IMR-90 (cell line): ENCODE measurements at regions not wholly inside any gene's neighbourhood (a gene's known extent, or its start where the extent isn't known, plus 50 kb on each side); places are given as distances from the start of the nearest gene placed in this dataset.

Experiments
- ATAC-seq: fragments of 200-7000 bp; cut with Tn5 transposase; 2 replicates; pipeline ENCODE4 v1.9.1; 2020; ENCODE audit warnings: low read depth, mild to moderate bottlenecking, moderate library complexity
- BruUV-seq: library from RNA; stranded (reverse); fragments of 400-500 nt; replicated peaks from 2 replicates; lab custom pipeline; 2021; lab: Mats Ljungman, UMichigan
- CTCF ChIA-PET: fragments of 300-600 bp; formaldehyde crosslinking; extraction: SDS; loops from one replicate; lab custom pipeline; 2021; ENCODE audit warnings: antibody characterized with exemption; lab: Yijun Ruan, JAX
- POLR2A ChIA-PET: fragments of 300-600 bp; sonication (Branson Sonifier 250); formaldehyde crosslinking; loops from one replicate; lab custom pipeline; 2022; ENCODE audit warnings: antibody characterized with exemption; ENCODE audit not compliant: unreplicated experiment; lab: Charles Lee
- DNase-seq: peaks from one replicate; pipeline ENCODE4 v3.0.0; 2013
- H2AFZ ChIP-seq: replicated peaks from 2 replicates; pipeline ENCODE3; 2013; ENCODE audit warnings: low read length, mild to moderate bottlenecking; ENCODE audit not compliant: poor library complexity
- H2AK5ac ChIP-seq: 2 replicates; pipeline ENCODE4 v1.6.1; 2013; ENCODE audit warnings: low read depth, low read length, inconsistent platforms
- H2AK9ac ChIP-seq: replicated peaks from 2 replicates; pipeline ENCODE3; 2013; ENCODE audit warnings: mild to moderate bottlenecking, low read depth, low read length, moderate library complexity; ENCODE audit not compliant: poor library complexity
- H2BK120ac ChIP-seq: 2 replicates; pipeline ENCODE4 v1.6.1; 2013; ENCODE audit warnings: low read depth, low read length, inconsistent platforms
- H2BK15ac ChIP-seq: 3 replicates; pipeline ENCODE4 v1.6.1; 2013; ENCODE audit warnings: low read depth, low read length, inconsistent platforms
- H2BK20ac ChIP-seq: 2 replicates; pipeline ENCODE4 v1.6.1; 2013; ENCODE audit warnings: low read depth, mild to moderate bottlenecking, inconsistent platforms, low read length, moderate library complexity
- H2BK5ac ChIP-seq: 2 replicates; pipeline ENCODE4 v1.6.1; 2013; ENCODE audit warnings: mild to moderate bottlenecking, low read depth, low read length, inconsistent platforms; ENCODE audit not compliant: poor library complexity, severe bottlenecking
- H3K14ac ChIP-seq: replicated peaks from 2 replicates; pipeline ENCODE4 v1.6.1; 2013; ENCODE audit warnings: low read depth, low read length, inconsistent platforms
- H3K18ac ChIP-seq: 2 replicates; pipeline ENCODE4 v1.6.1; 2013; ENCODE audit warnings: low read depth, low read length, control low read depth
- H3K23ac ChIP-seq: 2 replicates; pipeline ENCODE4 v1.6.1; 2013; ENCODE audit warnings: low read depth, low read length, inconsistent platforms
- H3K27ac ChIP-seq: 2 replicates; pipeline ENCODE4 v1.5.1; 2013; ENCODE audit warnings: mild to moderate bottlenecking, control low read depth, low read length; ENCODE audit not compliant: insufficient read depth
- H3K27me3 ChIP-seq: 2 replicates; pipeline ENCODE4 v1.6.1; 2013; ENCODE audit warnings: low read length; ENCODE audit not compliant: control insufficient read depth, insufficient read depth
- H3K36me3 ChIP-seq: 2 replicates; pipeline ENCODE4 v1.6.1; 2013; ENCODE audit warnings: low read length, mixed read lengths; ENCODE audit not compliant: control insufficient read depth, insufficient read depth
- H3K4ac ChIP-seq: 2 replicates; pipeline ENCODE4 v1.6.1; 2013; ENCODE audit warnings: low read depth, low read length, inconsistent platforms
- H3K4me1 ChIP-seq: 2 replicates; pipeline ENCODE4 v1.6.1; 2013; ENCODE audit warnings: low read length, mixed read lengths; ENCODE audit not compliant: control insufficient read depth, insufficient read depth
- H3K4me2 ChIP-seq: 2 replicates; pipeline ENCODE4 v1.6.1; 2013; ENCODE audit warnings: low read depth, mild to moderate bottlenecking, control low read depth, low read length, moderate library complexity
- H3K4me3 ChIP-seq: 2 replicates; pipeline ENCODE4 v1.5.1; 2013; ENCODE audit warnings: low read depth, mild to moderate bottlenecking, control low read depth, low read length, moderate library complexity; ENCODE audit not compliant: insufficient read depth
- H3K56ac ChIP-seq: 2 replicates; pipeline ENCODE4 v1.6.1; 2013; ENCODE audit warnings: low read length, inconsistent platforms; ENCODE audit not compliant: insufficient read depth; ENCODE audit errors: extremely low read depth
- H3K79me1 ChIP-seq, 2 experiments: 2 replicates each; pipeline ENCODE4 v1.6.1; 2013; ENCODE audit warnings: low read length in 2 of 2, inconsistent platforms in 1 of 2, low read depth in 1 of 2
- H3K9ac ChIP-seq: 2 replicates; pipeline ENCODE4 v1.6.1; 2013; ENCODE audit warnings: low read depth, low read length, control low read depth
- H3K9me1 ChIP-seq: 2 replicates; pipeline ENCODE4 v1.6.1; 2013; ENCODE audit warnings: low read length, inconsistent platforms; ENCODE audit not compliant: insufficient read depth
- H3K9me3 ChIP-seq: 2 replicates; pipeline ENCODE4 v1.6.1; 2013; ENCODE audit warnings: low read length; ENCODE audit not compliant: control insufficient read depth, insufficient read depth
- H4K20me1 ChIP-seq: 2 replicates; pipeline ENCODE4 v1.6.1; 2013; ENCODE audit warnings: low read length, inconsistent platforms; ENCODE audit not compliant: insufficient read depth
- H4K5ac ChIP-seq: 2 replicates; pipeline ENCODE4 v1.6.1; 2013; ENCODE audit warnings: mild to moderate bottlenecking, low read depth, low read length, control low read depth
- H4K8ac ChIP-seq, 2 experiments: 2 replicates each; pipeline ENCODE4 v1.6.1; 2013; ENCODE audit warnings: low read depth in 2 of 2, low read length in 2 of 2, control low read depth in 1 of 2, inconsistent platforms in 1 of 2
- H4K91ac ChIP-seq: 2 replicates; pipeline ENCODE4 v1.6.1; 2013; ENCODE audit warnings: low read depth, low read length, inconsistent platforms; ENCODE audit not compliant: insufficient read depth
- ELK1 ChIP-seq: fragments of 150-350 bp; IDR thresholded peaks from 2 replicates; pipeline ENCODE4 v1.6.1; 2016; ENCODE audit warnings: low read depth, mild to moderate bottlenecking, low read length, moderate library complexity, borderline replicate concordance
- SMC3 ChIP-seq: fragments of 150-350 bp; IDR thresholded peaks from 2 replicates; pipeline ENCODE4 v1.6.1; 2016; ENCODE audit warnings: low read depth, mild to moderate bottlenecking, antibody characterized with exemption, low read length, moderate library complexity
- WGBS, 2 experiments: methylation state at CpG; one replicate each; pipeline versions ENCODE4 v1.1.5 to v1.1.7; 2013; ENCODE audit warnings: missing lambda C conversion rate in 2 of 2; ENCODE audit not compliant: insufficient read length in 1 of 2; ENCODE audit errors: extremely low coverage in 2 of 2; 5-methylcytosine and 5-hydroxymethylcytosine counted together
- dilution Hi-C: fragments of 300-500 bp; cut with HindIII; formaldehyde crosslinking; loops from one replicate; pipeline ENCODE4 v1.14.3; 2018; ENCODE audit warnings: low sequenced_read_pairs; ENCODE audit not compliant: unreplicated experiment
- in situ Hi-C: fragments of 300-500 bp; cut with MboI; formaldehyde crosslinking; loops from 3 replicates; pipeline ENCODE4 v1.14.3; 2019; ENCODE audit warnings: low sequenced_read_pairs, inconsistent platforms, mixed read lengths
- intact Hi-C: fragments of 100-400 bp; cut with micrococcal nuclease; formaldehyde crosslinking; loops from 2 replicates; pipeline ENCODE4 v1.10.0; 2022

- Histone ChIP-seq H3K4me2 (no peak overlapping the region), H3K9me3 (peaks cover 5% of the 10 kb centered on the region; the same call in 1 of the 2 replicates), H3K36me3 (no peaks in the 10 kb centered on the region), H4K91ac (no peak overlapping the region), H3K18ac (no peak overlapping the region), H3K27me3 (no peaks in the 10 kb centered on the region), H4K20me1 (no peaks in the 10 kb centered on the region), H3K4me1 (no peaks in the 10 kb centered on the region), H3K56ac (no peak overlapping the region), H3K79me1 (no peaks in the 10 kb centered on the region), H3K23ac (no peak overlapping the region), H2AK9ac (no peak overlapping the region), H2AK5ac (no peak overlapping the region), H3K27ac (no peak overlapping the region), H2AFZ (no peak overlapping the region), H3K4ac (no peak overlapping the region), H4K5ac (no peak overlapping the region), H3K4me3 (no peak overlapping the region), H3K14ac (no peak overlapping the region), H2BK120ac (no peak overlapping the region), H4K8ac (no peak overlapping the region), H2BK20ac (no peak overlapping the region), H2BK5ac (no peak overlapping the region), H2BK15ac (no peak overlapping the region), H3K9ac (no peak overlapping the region), H3K9me1 (no peaks in the 10 kb centered on the region)
- ChIA-PET POLR2A (no interaction called here), CTCF (no interaction called here)
- no peak for TF ChIP-seq ELK1
- TF ChIP-seq SMC3, result no peak
- BruUV-seq, result no TSS peak
- no CpG with 5 or more reads among the region's 3 CpGs for WGBS, 2 experiments
- ATAC-seq (no peak), DNase-seq (no peak)
- dilution Hi-C loops, result no loop called here
- intact Hi-C loops, result no loop called here
- in situ Hi-C loops, result no loop called here
Observed at GRCh38 chr2:153299217-153299616, 179.3 kb downstream of the RPRM start.
